Peyer's patch (tissue), 4 donors: ENCODE measurements at regions not wholly inside any gene's neighbourhood (a gene's known extent, or its start where the extent isn't known, plus 50 kb on each side); places are given as distances from the start of the nearest gene placed in this dataset.

ENCODE experiments used
- DNase-seq, 3 donors: peaks; one replicate each; pipeline ENCODE4 v3.0.0-alpha.2; 2017 to 2019
- H3K27ac ChIP-seq, 4 donors: fragments of 200-600 bp; sonication (generic); one replicate each; pipeline ENCODE4 v1.5.1; 2016 to 2019
- H3K27me3 ChIP-seq, 2 donors: fragments of 200-600 bp; sonication (generic); one replicate each; pipeline ENCODE4 v1.5.1; 2019
- H3K36me3 ChIP-seq, 3 donors: fragments of 200-600 bp; sonication (generic); one replicate each; pipeline ENCODE4 v1.5.1; 2016 to 2019
- H3K4me1 ChIP-seq, 4 donors: fragments of 200-600 bp; sonication (generic); one replicate each; pipeline ENCODE4 v1.5.1; 2016 to 2019
- H3K4me3 ChIP-seq, 4 donors: fragments of 200-600 bp; sonication (generic); 1 replicate in 3 of 4; 2 replicates in 1 of 4; pipeline ENCODE4 v1.5.1; 2016 to 2019; ENCODE audit warnings: mild to moderate bottlenecking in 1 of 4
- H3K9me3 ChIP-seq, 4 donors: fragments of 200-600 bp; sonication (generic); one replicate each; pipeline ENCODE4 v1.5.1; 2016 to 2019; ENCODE audit warnings: mild to moderate bottlenecking in 1 of 4
- CTCF ChIP-seq, 6 experiments: fragments of 450-650 bp in 4 of 6; fragments of 200-600 bp in 2 of 6; sonication (generic) in 1 of 6; IDR thresholded peaks; one replicate each; pipeline ENCODE4 v1.5.1; 2017 to 2019; ENCODE audit warnings: antibody characterized with exemption in 6 of 6, mild to moderate bottlenecking in 3 of 6, moderate library complexity in 1 of 6
- POLR2A ChIP-seq, 2 donors: fragments of 450-650 bp; IDR thresholded peaks; one replicate each; pipeline ENCODE4 v1.5.1; 2017; ENCODE audit warnings: antibody characterized with exemption in 2 of 2, mild to moderate bottlenecking in 2 of 2, moderate library complexity in 2 of 2

- H3K27me3 ChIP-seq: no peaks in the 10 kb centered on the region
- no peak overlapping the region for H3K4me3 ChIP-seq
- H3K27ac ChIP-seq: no peak overlapping the region
- no peak for TF ChIP-seq POLR2A (IDR thresholded peaks at IDR 0.05)
- no peak for TF ChIP-seq CTCF (IDR thresholded peaks at IDR 0.05)
- H3K9me3 ChIP-seq: no peaks in the 10 kb centered on the region
- no peaks in the 10 kb centered on the region for H3K36me3 ChIP-seq
- H3K4me1 ChIP-seq: no peaks in the 10 kb centered on the region
- DNase-seq: no peak
These were observed 1543.3 kb upstream of the PABPC4L start for GRCh38 chr4:135744928-135745327.

GRCh38 chr4:135741583-135741982, 1540.0 kb upstream of the PABPC4L start:
- no peak for DNase-seq
- Histone ChIP-seq H3K36me3 (no peaks in the 10 kb centered on the region), H3K4me1 (no peaks in the 10 kb centered on the region), H3K27me3 (no peaks in the 10 kb centered on the region), H3K9me3 (no peaks in the 10 kb centered on the region), H3K4me3 (no peak overlapping the region), H3K27ac (no peak overlapping the region)
- no peak for TF ChIP-seq CTCF (IDR thresholded peaks at IDR 0.05)
- TF ChIP-seq POLR2A (IDR thresholded peaks at IDR 0.05): no peak

DNA sequence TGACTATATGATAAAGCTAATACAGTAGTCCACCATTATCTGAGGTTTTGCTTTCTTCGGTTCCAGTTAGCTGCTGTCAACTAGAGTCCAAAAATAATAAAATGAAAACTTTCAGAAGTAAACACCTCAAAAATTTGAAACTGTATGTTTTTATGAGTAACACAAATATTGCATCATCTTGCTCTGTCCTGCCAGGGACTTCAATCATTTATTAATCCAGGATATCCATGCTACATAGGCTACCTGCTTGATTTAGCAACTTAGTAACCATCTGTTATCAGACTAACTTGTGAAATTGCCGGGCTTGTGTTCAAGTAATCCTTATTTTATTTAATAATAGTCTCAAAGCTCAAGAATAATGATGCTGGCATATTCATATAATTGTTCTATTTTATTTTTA, 1537.8 kb upstream of the PABPC4L start:
- H3K27ac ChIP-seq: no peak overlapping the region
- no peak for DNase-seq
- no peaks in the 10 kb centered on the region for H3K36me3 ChIP-seq
- no peaks in the 10 kb centered on the region for H3K9me3 ChIP-seq
- TF ChIP-seq POLR2A (IDR thresholded peaks at IDR 0.05): no peak
- TF ChIP-seq CTCF (IDR thresholded peaks at IDR 0.05): no peak
- no peaks in the 10 kb centered on the region for H3K4me1 ChIP-seq
- no peaks in the 10 kb centered on the region for H3K27me3 ChIP-seq
- no peak overlapping the region for H3K4me3 ChIP-seq

GRCh38 chr4:135735512-135735911, 1533.9 kb upstream of the PABPC4L start:
- DNase-seq: no peak
- H3K4me3 ChIP-seq: no peak overlapping the region
- H3K36me3 ChIP-seq: no peaks in the 10 kb centered on the region
- no peak overlapping the region for H3K27ac ChIP-seq
- no peaks in the 10 kb centered on the region for H3K4me1 ChIP-seq
- TF ChIP-seq POLR2A (IDR thresholded peaks at IDR 0.05): no peak
- TF ChIP-seq CTCF (IDR thresholded peaks at IDR 0.05): no peak
- H3K27me3 ChIP-seq: no peaks in the 10 kb centered on the region
- no peaks in the 10 kb centered on the region for H3K9me3 ChIP-seq

DNA sequence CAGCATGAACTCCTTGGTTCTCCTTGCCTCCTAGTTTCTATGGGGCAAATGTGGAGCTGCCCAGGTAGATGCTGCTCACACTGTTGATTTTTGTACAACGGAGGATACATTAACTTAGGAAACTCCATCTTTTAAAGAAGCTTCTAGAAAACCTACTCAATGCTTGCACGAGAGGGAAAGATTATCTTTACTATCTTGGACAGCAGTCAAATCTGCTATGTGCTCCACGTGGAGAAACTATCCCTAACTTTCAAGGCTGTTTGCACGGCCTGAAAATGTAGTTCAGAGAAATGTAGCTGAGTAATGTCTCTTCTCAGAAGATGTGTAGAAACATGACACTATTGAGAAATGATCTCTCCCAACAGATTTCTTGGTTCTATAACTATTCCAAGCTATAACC, 1530.9 kb upstream of the PABPC4L start:
- H3K4me1 ChIP-seq: no peaks in the 10 kb centered on the region
- TF ChIP-seq CTCF (IDR thresholded peaks at IDR 0.05): no peak
- no peak for TF ChIP-seq POLR2A (IDR thresholded peaks at IDR 0.05)

GRCh38 chr4:135731682-135732081, 1530.1 kb upstream of the PABPC4L start:
- TF ChIP-seq CTCF (IDR thresholded peaks at IDR 0.05) (no peak), POLR2A (IDR thresholded peaks at IDR 0.05) (no peak)
- H3K9me3 ChIP-seq: no peaks in the 10 kb centered on the region
- H3K36me3 ChIP-seq: no peaks in the 10 kb centered on the region
- H3K27me3 ChIP-seq: no peaks in the 10 kb centered on the region
- H3K27ac ChIP-seq: no peak overlapping the region
- no peaks in the 10 kb centered on the region for H3K4me1 ChIP-seq
- DNase-seq: no peak
- H3K4me3 ChIP-seq: no peak overlapping the region

More for the DNA sequence above, 1530.9 kb upstream of the PABPC4L start:
- H3K36me3 ChIP-seq: no peaks in the 10 kb centered on the region
- no peak for DNase-seq
- no peak overlapping the region for H3K27ac ChIP-seq
- H3K9me3 ChIP-seq: no peaks in the 10 kb centered on the region
- H3K4me3 ChIP-seq: no peak overlapping the region
- H3K27me3 ChIP-seq: no peaks in the 10 kb centered on the region
